ENCODE measurements at regions not wholly inside any gene's neighbourhood (a gene's known extent, or its start where the extent isn't known, plus 50 kb on each side); places are given as distances from the start of the nearest gene placed in this dataset.
"Not testable (repeated sequence)": the region's sequence is repeated elsewhere in the genome, so short reads cannot be mapped to it uniquely, and the experiment has no call there.

DNA sequence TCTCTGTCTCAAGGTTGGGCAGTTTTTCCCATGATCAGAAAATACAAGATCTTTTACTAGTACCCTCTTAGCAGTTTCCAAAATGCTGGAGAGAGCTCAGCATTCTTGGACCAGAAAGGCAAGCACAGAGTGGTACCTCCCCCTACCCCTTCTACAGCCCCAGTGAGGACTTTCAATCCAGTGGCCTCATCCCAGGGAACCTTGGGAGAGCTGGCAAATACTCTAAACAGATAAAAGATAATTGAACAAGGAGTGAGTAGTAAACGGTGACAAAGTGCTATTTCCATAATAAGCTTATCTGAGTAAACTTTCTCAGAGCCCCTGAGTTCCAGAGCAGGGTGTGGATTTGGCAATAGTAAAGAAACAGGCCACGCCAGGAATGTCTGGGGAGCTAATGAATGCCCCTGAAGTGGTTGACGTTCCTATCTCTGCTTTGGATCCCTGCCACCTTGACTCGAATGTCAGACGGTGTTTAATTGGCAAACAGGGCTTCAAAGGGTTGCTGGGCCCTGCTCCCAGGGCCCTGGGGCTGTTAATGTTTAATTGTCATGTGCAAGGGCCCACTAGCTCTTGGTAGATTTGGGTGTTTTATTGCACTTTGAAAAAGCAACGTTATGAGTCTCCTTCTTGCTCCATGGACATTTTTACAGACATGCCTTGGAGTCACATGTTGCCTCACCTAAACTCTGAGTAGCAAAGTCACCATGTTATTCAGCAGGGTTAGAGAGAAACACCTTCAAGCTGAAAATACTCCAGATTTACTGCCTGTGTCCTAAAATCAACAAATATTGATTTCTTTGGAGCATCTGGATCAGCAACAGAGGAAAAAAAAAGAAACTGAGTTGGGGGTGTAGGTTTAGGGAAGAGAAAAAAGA is 239.9 kb downstream of the CYRIA start:
- no peak for TF ChIP-seq CTCF (conservative IDR thresholded peaks at IDR 0.05; ENCODE audit: low read depth, low read length)
- H3K4me3 ChIP-seq (ENCODE audit: low read depth, low read length), result no peak overlapping the region

GRCh38 chr2:16420421-16420820 is 245.2 kb downstream of the CYRIA start:
- no peak for DNase-seq (ENCODE audit: low read depth)
- no peak overlapping the region for H3K4me3 ChIP-seq (ENCODE audit: low read depth, low read length)
- TF ChIP-seq CTCF (conservative IDR thresholded peaks at IDR 0.05; ENCODE audit: low read depth, low read length), result no peak

More for the DNA sequence above, 239.9 kb downstream of the CYRIA start:
- DNase-seq (ENCODE audit: low read depth), result no peak

DNA sequence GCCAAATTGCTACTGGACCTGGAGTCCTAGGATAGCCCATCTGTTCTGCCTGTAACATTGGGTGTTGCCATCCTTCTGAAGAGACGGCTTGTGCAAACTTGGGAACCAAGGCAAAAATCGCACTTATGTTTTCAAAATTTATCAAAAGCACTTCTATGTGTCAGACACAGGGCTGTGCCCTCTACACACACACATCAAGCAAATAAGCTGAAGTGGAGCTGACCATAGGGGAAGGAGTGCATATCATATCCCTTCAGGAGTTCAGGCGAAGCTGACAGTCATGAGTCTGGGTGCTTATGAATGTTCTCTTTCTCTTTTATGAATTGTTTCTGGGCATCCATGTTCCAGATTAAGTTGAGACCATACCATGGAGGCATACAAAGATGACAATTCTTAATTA is 247.9 kb downstream of the CYRIA start:
- no peak overlapping the region for H3K4me3 ChIP-seq (ENCODE audit: low read depth, low read length)
- DNase-seq (ENCODE audit: low read depth), result no peak
- no peak for TF ChIP-seq CTCF (conservative IDR thresholded peaks at IDR 0.05; ENCODE audit: low read depth, low read length)

DNA sequence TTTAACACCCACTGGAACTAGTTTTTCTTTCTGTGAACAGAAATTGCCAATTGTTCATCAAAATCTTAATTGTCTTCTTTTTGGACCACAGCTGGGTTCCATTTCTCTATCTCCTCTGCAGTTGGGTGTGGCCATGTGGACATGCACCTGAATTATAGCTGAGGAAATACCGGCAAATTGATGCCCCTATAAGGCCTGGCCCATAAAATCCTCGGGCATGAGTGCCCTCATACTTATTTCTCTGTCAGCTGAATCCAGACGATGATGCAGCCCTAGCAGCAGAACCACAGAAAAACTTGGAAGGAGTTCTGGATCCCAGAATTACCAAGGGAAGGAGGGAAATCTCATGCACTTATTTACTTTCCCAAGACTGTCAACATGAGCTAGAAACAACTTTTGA is 249.0 kb downstream of the CYRIA start:
- no peak overlapping the region for H3K4me3 ChIP-seq (ENCODE audit: low read depth, low read length)
- no peak for TF ChIP-seq CTCF (conservative IDR thresholded peaks at IDR 0.05; ENCODE audit: low read depth, low read length)
- no peak for DNase-seq (ENCODE audit: low read depth)

DNA sequence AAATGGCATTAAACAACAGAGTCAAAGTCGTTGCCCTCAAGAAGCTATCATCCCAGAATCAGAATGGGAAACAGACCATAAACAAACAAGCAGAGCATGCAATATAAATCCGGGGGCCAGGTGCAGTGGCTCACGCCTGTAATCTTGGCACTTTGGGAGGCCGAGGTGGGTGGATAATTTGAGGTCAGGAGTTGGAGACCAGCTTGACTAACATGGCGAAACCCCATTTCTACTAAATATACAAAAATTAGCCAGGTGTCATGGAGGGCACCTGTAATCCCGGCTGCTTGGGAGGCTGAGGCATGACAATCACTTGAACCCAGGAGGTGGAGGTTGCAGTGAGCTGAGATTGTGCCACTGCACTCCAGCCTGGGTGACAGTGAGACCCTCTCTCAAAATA is 249.8 kb downstream of the CYRIA start:
- not testable (repeated sequence) for DNase-seq (ENCODE audit: low read depth); H3K4me3 ChIP-seq (ENCODE audit: low read depth, low read length)

- H3K4me3 ChIP-seq (ENCODE audit: low read depth, low read length), result no peak overlapping the region
- no peak for DNase-seq (ENCODE audit: low read depth)
- TF ChIP-seq CTCF (conservative IDR thresholded peaks at IDR 0.05; ENCODE audit: low read depth, low read length), result no peak
These were observed 251.7 kb downstream of the CYRIA start for GRCh38 chr2:16413947-16414346.

DNA sequence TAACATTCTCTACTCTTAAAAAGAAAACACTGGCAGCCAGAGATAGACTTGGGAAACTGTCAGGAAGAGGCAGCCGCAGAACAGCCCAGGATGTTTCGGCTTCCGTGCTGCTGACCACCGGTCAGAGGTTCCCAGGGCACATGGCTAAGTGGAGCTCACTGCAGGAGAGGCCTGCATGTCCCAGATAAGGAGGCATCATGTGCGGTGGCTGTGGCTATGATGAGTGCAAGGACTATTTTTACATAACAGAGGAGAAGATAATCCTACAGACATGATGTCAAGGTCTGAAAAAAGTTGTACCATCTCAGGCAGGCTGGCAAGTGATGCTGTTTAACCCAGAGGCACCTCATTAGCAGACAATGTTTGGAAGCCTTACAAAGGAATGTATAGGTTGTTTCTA is 252.3 kb downstream of the CYRIA start:
- no peak overlapping the region for H3K4me3 ChIP-seq (ENCODE audit: low read depth, low read length)
- DNase-seq (ENCODE audit: low read depth), result no peak
- TF ChIP-seq CTCF (conservative IDR thresholded peaks at IDR 0.05; ENCODE audit: low read depth, low read length), result no peak

Measured in choroid plexus epithelial cell (primary cell).